Body of pancreas (tissue), 4 donors: ENCODE measurements at regions not wholly inside any gene's neighbourhood (a gene's known extent, or its start where the extent isn't known, plus 50 kb on each side); places are given as distances from the start of the nearest gene placed in this dataset.

Experiments used
- POLR2A ChIP-seq, 3 donors: fragments of 450-650 bp; IDR thresholded peaks; one replicate each; pipeline ENCODE4 v1.6.1; 2016; ENCODE audit warnings: antibody characterized with exemption in 3 of 3, mild to moderate bottlenecking in 2 of 3
- TF ChIP-seq, protein P1 (sequence below), 7 experiments: fragments of 450-650 bp in 4 of 7; fragments of 200-600 bp in 3 of 7; sonication (generic) in 3 of 7; IDR thresholded peaks; one replicate each; pipeline ENCODE4 v1.5.1; 2016 to 2019; ENCODE audit warnings: antibody characterized with exemption in 7 of 7

GRCh38 chr2:222783592-222783991 lies 77.2 kb upstream of the ACSL3 start:
- TF ChIP-seq POLR2A (IDR thresholded peaks at IDR 0.05): no peak
- TF ChIP-seq, protein P1, sequence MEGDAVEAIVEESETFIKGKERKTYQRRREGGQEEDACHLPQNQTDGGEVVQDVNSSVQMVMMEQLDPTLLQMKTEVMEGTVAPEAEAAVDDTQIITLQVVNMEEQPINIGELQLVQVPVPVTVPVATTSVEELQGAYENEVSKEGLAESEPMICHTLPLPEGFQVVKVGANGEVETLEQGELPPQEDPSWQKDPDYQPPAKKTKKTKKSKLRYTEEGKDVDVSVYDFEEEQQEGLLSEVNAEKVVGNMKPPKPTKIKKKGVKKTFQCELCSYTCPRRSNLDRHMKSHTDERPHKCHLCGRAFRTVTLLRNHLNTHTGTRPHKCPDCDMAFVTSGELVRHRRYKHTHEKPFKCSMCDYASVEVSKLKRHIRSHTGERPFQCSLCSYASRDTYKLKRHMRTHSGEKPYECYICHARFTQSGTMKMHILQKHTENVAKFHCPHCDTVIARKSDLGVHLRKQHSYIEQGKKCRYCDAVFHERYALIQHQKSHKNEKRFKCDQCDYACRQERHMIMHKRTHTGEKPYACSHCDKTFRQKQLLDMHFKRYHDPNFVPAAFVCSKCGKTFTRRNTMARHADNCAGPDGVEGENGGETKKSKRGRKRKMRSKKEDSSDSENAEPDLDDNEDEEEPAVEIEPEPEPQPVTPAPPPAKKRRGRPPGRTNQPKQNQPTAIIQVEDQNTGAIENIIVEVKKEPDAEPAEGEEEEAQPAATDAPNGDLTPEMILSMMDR (IDR thresholded peaks at IDR 0.05): no peak
